ENCODE measurements at regions not wholly inside any gene's neighbourhood (a gene's known extent, or its start where the extent isn't known, plus 50 kb on each side); places are given as distances from the start of the nearest gene placed in this dataset.
"Not testable (repeated sequence)": the region's sequence is repeated elsewhere in the genome, so short reads cannot be mapped to it uniquely, and the experiment has no call there.

DNA sequence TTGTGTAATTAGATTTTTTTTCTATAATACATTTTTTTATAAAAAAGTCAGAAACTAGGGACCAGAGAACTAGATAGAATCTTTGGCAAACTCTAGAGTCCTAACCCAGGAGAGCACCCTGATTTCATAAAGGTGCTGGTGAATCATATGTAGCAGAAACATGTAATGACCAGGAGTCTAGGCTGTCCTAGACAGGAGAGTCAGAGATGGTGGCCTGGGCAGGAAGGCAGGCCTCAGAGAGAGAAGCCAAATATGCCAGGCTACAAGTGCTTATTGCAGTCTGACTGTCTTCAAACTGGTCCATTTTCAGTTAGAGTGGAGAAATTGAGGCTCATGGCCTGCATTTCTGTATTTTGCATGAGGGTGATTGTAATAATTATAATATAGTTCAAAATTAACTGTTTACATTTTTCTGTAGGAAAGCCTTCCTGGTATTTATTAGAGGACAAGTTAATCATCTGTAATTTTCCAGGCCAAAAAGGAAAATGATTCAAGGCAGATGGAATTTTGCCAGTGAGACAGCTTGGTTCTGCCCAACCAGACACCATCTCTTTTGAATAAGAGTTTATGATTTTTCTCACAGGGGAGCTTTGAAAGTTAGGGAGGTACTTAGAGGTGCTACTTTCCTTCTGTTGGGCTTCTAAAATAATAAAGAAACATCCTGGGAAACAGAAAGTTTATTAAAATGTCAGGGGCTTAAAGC is 129.8 kb downstream of the S1PR1 start:
- H3K4me3 ChIP-seq (ENCODE audit: low read depth, low read length) = no peak overlapping the region
- TF ChIP-seq, protein P1, sequence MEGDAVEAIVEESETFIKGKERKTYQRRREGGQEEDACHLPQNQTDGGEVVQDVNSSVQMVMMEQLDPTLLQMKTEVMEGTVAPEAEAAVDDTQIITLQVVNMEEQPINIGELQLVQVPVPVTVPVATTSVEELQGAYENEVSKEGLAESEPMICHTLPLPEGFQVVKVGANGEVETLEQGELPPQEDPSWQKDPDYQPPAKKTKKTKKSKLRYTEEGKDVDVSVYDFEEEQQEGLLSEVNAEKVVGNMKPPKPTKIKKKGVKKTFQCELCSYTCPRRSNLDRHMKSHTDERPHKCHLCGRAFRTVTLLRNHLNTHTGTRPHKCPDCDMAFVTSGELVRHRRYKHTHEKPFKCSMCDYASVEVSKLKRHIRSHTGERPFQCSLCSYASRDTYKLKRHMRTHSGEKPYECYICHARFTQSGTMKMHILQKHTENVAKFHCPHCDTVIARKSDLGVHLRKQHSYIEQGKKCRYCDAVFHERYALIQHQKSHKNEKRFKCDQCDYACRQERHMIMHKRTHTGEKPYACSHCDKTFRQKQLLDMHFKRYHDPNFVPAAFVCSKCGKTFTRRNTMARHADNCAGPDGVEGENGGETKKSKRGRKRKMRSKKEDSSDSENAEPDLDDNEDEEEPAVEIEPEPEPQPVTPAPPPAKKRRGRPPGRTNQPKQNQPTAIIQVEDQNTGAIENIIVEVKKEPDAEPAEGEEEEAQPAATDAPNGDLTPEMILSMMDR (IDR thresholded peaks at IDR 0.05; ENCODE audit: insufficient read depth, low read length, missing control alignments) = no peak
- DNase-seq (ENCODE audit: low read depth, low spot score) = no peak
- ChIA-PET CTCF (interaction anchor here (1.2 to 2.8 kb wide), 5 partner anchors 9 to 66 kb away, joined by 3 to 23 read pairs (median 5); no protein-coding TSS in a partner anchor), POLR2A (no interaction called here)

DNA sequence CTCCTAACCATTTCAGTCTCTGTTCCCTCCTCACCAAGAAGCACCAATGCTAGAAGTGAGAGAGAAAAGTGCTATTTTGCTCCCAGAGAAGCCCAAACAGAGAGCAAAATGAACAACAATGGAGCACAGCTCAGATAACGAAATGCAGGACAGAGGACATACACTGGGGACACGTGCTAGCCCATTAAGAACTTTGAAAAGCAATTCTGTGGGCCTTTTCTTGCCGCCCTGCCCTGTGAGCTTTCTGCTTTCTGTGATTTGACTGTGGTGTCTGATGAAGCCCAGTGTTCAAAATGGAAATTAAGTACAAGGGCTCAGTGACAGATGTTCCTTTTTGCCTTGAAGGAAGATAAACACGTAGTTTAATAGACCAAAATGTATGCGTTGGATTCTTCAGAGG is 130.8 kb downstream of the S1PR1 start:
- no peak overlapping the region for H3K4me3 ChIP-seq (ENCODE audit: low read depth, low read length)
- TF ChIP-seq, protein P1 (IDR thresholded peaks at IDR 0.05; ENCODE audit: insufficient read depth, low read length, missing control alignments) = no peak
- ChIA-PET POLR2A (no interaction called here), CTCF (interaction anchor here (0.8 to 2.8 kb wide), 5 partner anchors 10 to 67 kb away, joined by 3 to 23 read pairs (median 5); no protein-coding TSS in a partner anchor)
- DNase-seq (ENCODE audit: low read depth, low spot score) = no peak

DNA sequence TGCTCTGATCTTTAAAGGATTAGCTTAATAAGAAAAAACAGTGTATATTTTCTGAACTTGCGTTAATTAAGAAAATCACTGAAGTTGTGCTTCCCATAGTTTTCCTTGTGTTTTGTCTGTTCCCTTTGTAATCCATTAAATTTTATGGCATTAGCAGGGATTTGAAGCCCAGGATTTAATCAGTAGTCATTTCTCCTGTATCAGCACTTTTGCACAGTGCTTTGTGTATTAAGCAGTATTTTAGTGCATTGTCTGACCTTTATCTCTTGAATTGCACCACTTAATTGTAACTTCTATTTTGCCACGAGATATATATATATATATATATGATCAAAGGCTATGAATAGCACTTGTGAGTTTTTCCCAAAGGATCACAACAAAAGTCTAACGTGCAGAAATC is 133.7 kb downstream of the S1PR1 start:
- ChIA-PET POLR2A (no interaction called here), CTCF (interaction anchor here (1.6 kb wide), 1 partner anchor 12 kb away, joined by 4 read pairs; no protein-coding TSS in a partner anchor)

DNA sequence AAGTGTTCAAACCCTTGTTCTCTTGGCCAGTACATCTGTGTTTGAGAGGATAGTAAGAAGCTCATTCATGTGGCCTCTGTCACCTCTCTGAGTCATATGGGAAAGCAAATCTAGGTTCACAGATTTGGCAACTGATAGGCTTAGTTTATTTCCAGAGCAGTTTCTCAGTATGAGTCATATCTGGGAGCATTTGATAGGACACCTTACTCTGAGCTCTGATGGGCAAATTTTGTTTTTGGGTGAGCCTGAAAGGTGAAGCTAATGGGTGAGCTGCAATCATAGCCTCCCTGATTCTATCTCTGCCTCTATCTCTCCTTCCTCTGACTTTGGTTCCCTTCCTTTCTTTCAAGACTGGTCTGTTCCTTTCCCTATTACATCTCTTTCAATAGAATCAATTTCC is 134.4 kb downstream of the S1PR1 start:
- CTCF ChIA-PET = interaction anchor here (1.6 kb wide), 1 partner anchor 13 kb away, joined by 4 read pairs; no protein-coding TSS in a partner anchor
- POLR2A ChIA-PET = no interaction called here
- DNase-seq (ENCODE audit: low read depth, low spot score) = no peak
- TF ChIP-seq, protein P1 (IDR thresholded peaks at IDR 0.05; ENCODE audit: insufficient read depth, low read length, missing control alignments) = no peak
- no peak overlapping the region for H3K4me3 ChIP-seq (ENCODE audit: low read depth, low read length)

More for the DNA sequence above, 133.7 kb downstream of the S1PR1 start:
- TF ChIP-seq, protein P1 (IDR thresholded peaks at IDR 0.05; ENCODE audit: insufficient read depth, low read length, missing control alignments) = no peak
- H3K4me3 ChIP-seq (ENCODE audit: low read depth, low read length) = no peak overlapping the region
- DNase-seq (ENCODE audit: low read depth, low spot score) = no peak

DNA sequence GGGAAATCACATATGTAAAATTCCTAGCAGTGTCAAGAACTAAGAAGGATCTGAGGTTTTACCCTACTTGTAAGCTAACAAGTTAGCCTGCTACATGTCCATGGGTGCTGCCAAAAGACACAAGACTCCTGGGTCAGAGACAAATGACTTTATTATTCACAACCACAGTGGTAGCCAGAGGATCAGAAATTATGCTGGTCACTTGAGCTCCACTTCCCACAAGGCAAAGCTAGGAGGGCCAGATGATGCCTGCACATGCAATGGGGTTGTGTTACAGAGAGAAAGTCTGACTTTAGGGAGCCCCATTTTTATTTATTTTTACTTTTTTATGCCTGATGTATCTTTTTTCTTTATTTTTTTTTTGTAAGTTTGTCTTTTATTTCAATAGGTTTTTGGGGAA is 136.8 kb downstream of the S1PR1 start:
- ChIA-PET CTCF (no interaction called here), POLR2A (no interaction called here)
- DNase-seq (ENCODE audit: low read depth, low spot score) = no peak
- TF ChIP-seq, protein P1 (IDR thresholded peaks at IDR 0.05; ENCODE audit: insufficient read depth, low read length, missing control alignments) = no peak
- H3K4me3 ChIP-seq (ENCODE audit: low read depth, low read length) = no peak overlapping the region

DNA sequence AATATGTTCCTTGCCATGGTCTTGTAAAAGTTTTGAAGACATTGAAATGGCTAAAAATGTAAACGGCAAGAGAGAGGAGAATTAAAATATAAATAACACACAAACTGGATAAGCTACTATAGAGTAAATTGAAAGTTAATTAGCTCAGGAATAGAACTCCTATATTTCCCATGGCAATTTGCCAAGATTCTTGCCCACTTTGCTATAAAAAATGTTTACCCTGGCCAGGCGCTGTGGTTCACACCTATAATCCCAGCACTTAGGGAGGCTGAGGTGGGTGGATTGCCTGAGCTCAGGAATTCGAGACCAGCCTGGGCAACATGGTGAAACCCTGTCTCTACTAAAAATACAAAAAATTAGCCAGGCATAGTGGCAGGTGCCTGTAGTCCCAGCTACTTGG is 138.6 kb downstream of the S1PR1 start:
- CTCF ChIA-PET = interaction anchor here (0.5 kb wide), 1 partner anchor 93 kb away, joined by 3 read pairs; no protein-coding TSS in a partner anchor
- DNase-seq (ENCODE audit: low read depth, low spot score); H3K4me3 ChIP-seq (ENCODE audit: low read depth, low read length); POLR2A ChIA-PET: not testable (repeated sequence)
